Thymus (tissue), 11 donors: ENCODE measurements at regions not wholly inside any gene's neighbourhood (a gene's known extent, or its start where the extent isn't known, plus 50 kb on each side); places are given as distances from the start of the nearest gene placed in this dataset.
A peak's percentile ranks its signal among the peaks of the same experiment; 100 is the strongest.

Experiments used
- DNase-seq, 9 donors: peaks; one replicate each; pipeline ENCODE4 v3.0.0-alpha.2; 2013; ENCODE audit warnings: low spot score in 9 of 9, low read depth in 6 of 9, missing footprints in 1 of 9
- H3K27ac ChIP-seq, 2 donors: one replicate each; pipeline ENCODE4 v1.5.1; 2013; ENCODE audit warnings: control low read depth in 1 of 2, low read depth in 1 of 2, low read length in 1 of 2, mild to moderate bottlenecking in 1 of 2, moderate library complexity in 1 of 2
- H3K27me3 ChIP-seq, 2 donors: one replicate each; pipeline ENCODE4 v1.5.1; 2013; ENCODE audit warnings: low read length in 1 of 2; ENCODE audit not compliant: control insufficient read depth in 2 of 2, insufficient read depth in 1 of 2
- H3K36me3 ChIP-seq, 2 donors: one replicate each; pipeline ENCODE4 v1.5.1; 2013; ENCODE audit warnings: low read length in 1 of 2, mild to moderate bottlenecking in 1 of 2, moderate library complexity in 1 of 2; ENCODE audit not compliant: control insufficient read depth in 2 of 2, insufficient read depth in 2 of 2
- H3K4me1 ChIP-seq, 2 donors: one replicate each; pipeline ENCODE4 v1.5.1; 2013; ENCODE audit warnings: low read length in 2 of 2; ENCODE audit not compliant: control insufficient read depth in 2 of 2, insufficient read depth in 2 of 2
- H3K4me3 ChIP-seq, 2 donors: one replicate each; pipeline ENCODE4 v1.5.1; 2013; ENCODE audit warnings: low read length in 2 of 2, control low read depth in 1 of 2, mild to moderate bottlenecking in 1 of 2
- H3K9me3 ChIP-seq, 2 donors: one replicate each; pipeline ENCODE4 v1.5.1; 2013; ENCODE audit warnings: low read length in 1 of 2, mild to moderate bottlenecking in 1 of 2; ENCODE audit not compliant: control insufficient read depth in 2 of 2, insufficient read depth in 1 of 2
- WGBS: extraction: QIAGEN DNeasy Blood & Tissue Kit; methylation state at CpG from one replicate; pipeline ENCODE4 v1.1.7; 2013; 5-methylcytosine and 5-hydroxymethylcytosine counted together
- donor health status: healthy.

GRCh38 chr5:54832858-54833257 lies 152.5 kb downstream of the ESM1 start:
- H3K4me3 ChIP-seq: no peak overlapping the region
- DNase-seq: peak in 1 of 9 donors; percentile 12
- H3K36me3 ChIP-seq: no peaks in the 10 kb centered on the region
- no peaks in the 10 kb centered on the region for H3K27me3 ChIP-seq
- 73% methylated on average over 5 of the region's 5 CpGs for WGBS
- no peaks in the 10 kb centered on the region for H3K9me3 ChIP-seq
- no peak overlapping the region for H3K27ac ChIP-seq
- no peaks in the 10 kb centered on the region for H3K4me1 ChIP-seq

GRCh38 chr5:54832045-54832444 lies 153.3 kb downstream of the ESM1 start:
- Histone ChIP-seq H3K4me3 (no peak overlapping the region), H3K27ac (no peak overlapping the region), H3K36me3 (no peaks in the 10 kb centered on the region), H3K9me3 (no peaks in the 10 kb centered on the region), H3K27me3 (no peaks in the 10 kb centered on the region), H3K4me1 (no peaks in the 10 kb centered on the region)
- WGBS: over 99% methylated on average over 2 of the region's 2 CpGs
- no peak for DNase-seq

GRCh38 chr5:54831233-54831632 lies 154.2 kb downstream of the ESM1 start:
- Histone ChIP-seq H3K36me3 (no peaks in the 10 kb centered on the region), H3K9me3 (no peaks in the 10 kb centered on the region), H3K27ac (no peak overlapping the region), H3K27me3 (no peaks in the 10 kb centered on the region), H3K4me3 (no peak overlapping the region), H3K4me1 (no peaks in the 10 kb centered on the region)
- 88% methylated on average over 4 of the region's 4 CpGs for WGBS
- no peak for DNase-seq

- Histone ChIP-seq H3K27me3 (no peaks in the 10 kb centered on the region), H3K4me3 (no peak overlapping the region), H3K36me3 (no peaks in the 10 kb centered on the region), H3K9me3 (no peaks in the 10 kb centered on the region), H3K27ac (no peak overlapping the region), H3K4me1 (no peaks in the 10 kb centered on the region)
- DNase-seq: no peak
- WGBS: 96% methylated on average over 4 of the region's 4 CpGs
These were observed 155.5 kb downstream of the ESM1 start for GRCh38 chr5:54829676-54830535.

GRCh38 chr5:54829102-54829501 lies 156.3 kb downstream of the ESM1 start:
- H3K4me1 ChIP-seq: no peaks in the 10 kb centered on the region
- no peaks in the 10 kb centered on the region for H3K36me3 ChIP-seq
- no peaks in the 10 kb centered on the region for H3K9me3 ChIP-seq
- H3K4me3 ChIP-seq: no peak overlapping the region
- no peak overlapping the region for H3K27ac ChIP-seq
- WGBS: 94% methylated on average over 8 of the region's 8 CpGs
- no peaks in the 10 kb centered on the region for H3K27me3 ChIP-seq
- no peak for DNase-seq

- DNase-seq: no peak
- no peaks in the 10 kb centered on the region for H3K4me1 ChIP-seq
- no peak overlapping the region for H3K4me3 ChIP-seq
- no peaks in the 10 kb centered on the region for H3K36me3 ChIP-seq
- H3K27me3 ChIP-seq: no peaks in the 10 kb centered on the region
- H3K9me3 ChIP-seq: no peaks in the 10 kb centered on the region
- no peak overlapping the region for H3K27ac ChIP-seq
These were observed 157.2 kb downstream of the ESM1 start for GRCh38 chr5:54828151-54828550.

GRCh38 chr5:54825005-54825404 lies 160.4 kb downstream of the ESM1 start:
- Histone ChIP-seq H3K4me1 (no peaks in the 10 kb centered on the region), H3K4me3 (no peak overlapping the region), H3K9me3 (no peaks in the 10 kb centered on the region), H3K27me3 (no peaks in the 10 kb centered on the region), H3K36me3 (no peaks in the 10 kb centered on the region), H3K27ac (no peak overlapping the region)
- no peak for DNase-seq

- Histone ChIP-seq H3K27ac (no peak overlapping the region), H3K4me3 (no peak overlapping the region), H3K27me3 (no peaks in the 10 kb centered on the region), H3K9me3 (no peaks in the 10 kb centered on the region), H3K4me1 (no peaks in the 10 kb centered on the region), H3K36me3 (no peaks in the 10 kb centered on the region)
- DNase-seq: no peak
These were observed 162.4 kb downstream of the ESM1 start for GRCh38 chr5:54823006-54823405.

- Histone ChIP-seq H3K4me1 (no peaks in the 10 kb centered on the region), H3K9me3 (no peaks in the 10 kb centered on the region), H3K27ac (no peak overlapping the region), H3K27me3 (no peaks in the 10 kb centered on the region), H3K36me3 (no peaks in the 10 kb centered on the region), H3K4me3 (no peak overlapping the region)
- WGBS: 98% methylated on average over 2 of the region's 2 CpGs
- DNase-seq: no peak
These were observed 163.1 kb downstream of the ESM1 start for GRCh38 chr5:54822324-54822687.
